Hematopoietic multipotent progenitor cell (in vitro differentiated cells): ENCODE measurements at regions not wholly inside any gene's neighbourhood (a gene's known extent, or its start where the extent isn't known, plus 50 kb on each side); places are given as distances from the start of the nearest gene placed in this dataset.

Source experiments
- DNase-seq, 3 donors: peaks; one replicate each; pipeline ENCODE4 v3.0.0-alpha.2; 2011 to 2015; ENCODE audit warnings: low read depth in 2 of 3, low spot score in 2 of 3

- DNase-seq: no peak
Observed at GRCh38 chr12:91935296-91935695, 210.3 kb downstream of the BTG1 start.

DNA sequence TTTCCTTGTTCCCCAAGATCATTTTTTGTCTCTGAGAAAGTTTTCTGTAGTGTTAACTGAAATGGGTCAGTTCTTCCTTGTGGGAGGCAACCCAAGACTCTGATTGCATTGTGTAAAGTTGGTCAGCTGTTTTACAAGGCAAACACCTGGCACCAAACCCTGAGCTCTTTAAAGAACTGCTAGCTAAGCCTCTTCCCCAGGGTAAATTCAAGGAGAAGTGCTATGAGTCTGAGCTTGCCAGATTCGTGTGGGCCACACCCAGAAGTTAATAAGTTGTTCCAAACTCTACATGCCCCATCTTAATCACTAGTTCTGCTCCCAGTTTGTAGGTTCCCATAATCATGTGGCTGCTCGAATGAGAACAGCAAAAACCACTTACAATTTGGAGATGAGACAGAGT is 214.5 kb downstream of the BTG1 start:
- DNase-seq: no peak

DNA sequence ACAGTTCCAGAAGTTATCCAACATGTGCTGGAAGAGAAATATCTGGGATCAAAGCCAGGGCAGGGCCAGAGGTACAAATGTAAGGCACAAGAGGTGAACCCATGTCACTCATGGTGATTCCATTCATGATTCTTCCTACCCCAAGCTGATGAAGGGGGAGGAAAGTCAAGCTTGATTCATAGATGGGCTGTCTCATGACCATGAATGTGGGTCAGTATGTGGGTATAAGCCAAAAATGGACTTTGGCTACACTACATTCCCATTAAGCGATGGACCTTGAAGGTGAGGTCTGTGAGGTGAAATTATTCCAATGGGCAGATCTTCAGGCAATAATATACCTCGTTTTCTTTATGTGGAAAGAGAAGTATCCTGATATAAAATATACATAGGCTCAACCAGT is 217.1 kb downstream of the BTG1 start:
- DNase-seq: no peak

DNA sequence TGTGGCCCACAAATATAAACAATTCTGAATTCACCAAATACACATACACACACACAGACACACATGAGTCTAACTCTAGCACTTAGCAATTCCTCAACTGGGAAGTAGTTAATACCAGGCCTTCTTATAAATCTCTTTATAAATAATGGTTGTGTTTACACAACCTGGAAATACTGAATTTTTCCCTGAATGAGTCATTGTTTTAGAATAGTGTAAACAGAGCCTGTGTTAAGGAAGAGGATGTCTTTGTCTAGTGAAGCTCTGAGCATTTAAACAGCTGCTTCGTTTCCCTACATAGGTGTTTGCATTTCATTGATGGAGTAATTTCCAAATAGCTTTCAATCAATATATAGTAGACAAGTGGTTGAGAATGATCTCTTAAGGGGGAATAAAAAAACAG is 218.8 kb downstream of the BTG1 start:
- DNase-seq: no peak

DNA sequence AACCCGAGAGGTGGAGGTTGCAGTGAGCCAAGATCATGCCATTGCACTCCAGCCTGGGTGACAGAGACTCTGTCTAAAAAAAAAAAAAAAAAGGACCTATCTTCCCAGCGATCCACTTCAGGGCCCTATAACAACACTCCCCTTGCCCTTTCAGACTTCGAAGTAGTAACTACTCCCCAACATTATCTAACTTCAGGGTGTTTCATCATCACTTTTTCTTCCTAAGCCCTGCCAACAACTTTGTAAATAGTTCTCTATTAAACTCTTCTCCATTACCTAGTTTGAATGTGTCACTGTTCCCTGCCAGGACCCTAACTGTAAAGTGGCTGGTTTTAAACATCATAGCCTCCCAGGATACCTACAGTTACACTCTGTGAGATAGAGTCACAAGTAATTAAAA is 220.8 kb downstream of the BTG1 start:
- DNase-seq: no peak

DNA sequence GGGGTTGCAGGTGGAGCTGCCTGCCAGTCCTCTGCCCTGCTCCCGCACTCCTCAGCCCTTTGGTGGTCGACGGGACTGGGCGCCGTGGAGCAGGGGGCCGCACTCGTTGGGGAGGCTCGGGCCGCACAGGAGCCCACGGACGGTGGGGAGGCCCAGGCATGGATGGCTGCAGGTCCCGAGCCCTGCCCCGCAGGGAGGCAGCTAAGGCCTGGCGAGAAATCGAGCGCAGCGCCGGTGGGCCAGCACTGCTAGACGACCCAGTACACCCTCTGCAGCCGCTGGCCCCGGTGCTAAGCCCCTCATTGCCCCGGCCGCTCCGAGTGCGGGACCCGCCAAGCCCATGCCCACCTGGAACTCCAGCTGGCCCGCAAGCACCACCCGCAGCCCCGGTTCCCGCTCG is 221.8 kb downstream of the BTG1 start:
- no peak for DNase-seq

GRCh38 chr12:91922674-91923073 is 223.0 kb downstream of the BTG1 start:
- DNase-seq: no peak

GRCh38 chr12:91922139-91922538 is 223.5 kb downstream of the BTG1 start:
- no peak for DNase-seq

DNA sequence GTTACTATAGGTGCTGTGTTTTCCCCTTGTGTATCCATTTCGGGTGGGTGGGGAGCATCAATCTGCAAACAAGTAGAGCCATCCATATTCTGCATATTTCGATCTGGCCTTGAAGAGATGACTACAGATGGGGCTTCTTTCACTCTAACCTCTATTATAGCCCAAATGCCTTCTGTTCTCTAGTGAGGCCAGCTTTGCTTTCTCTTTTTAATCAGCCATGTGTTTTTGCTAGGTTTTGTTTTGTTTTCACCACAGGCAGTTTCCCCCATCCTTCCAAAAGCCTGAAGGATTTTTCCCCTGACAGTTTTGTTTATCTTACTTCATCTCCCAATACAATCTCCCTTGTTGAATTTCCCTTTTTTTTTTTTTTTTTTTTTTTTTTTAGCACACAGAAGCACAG is 224.1 kb downstream of the BTG1 start:
- no peak for DNase-seq

GRCh38 chr12:91920741-91921140 is 224.9 kb downstream of the BTG1 start:
- DNase-seq: no peak

DNA sequence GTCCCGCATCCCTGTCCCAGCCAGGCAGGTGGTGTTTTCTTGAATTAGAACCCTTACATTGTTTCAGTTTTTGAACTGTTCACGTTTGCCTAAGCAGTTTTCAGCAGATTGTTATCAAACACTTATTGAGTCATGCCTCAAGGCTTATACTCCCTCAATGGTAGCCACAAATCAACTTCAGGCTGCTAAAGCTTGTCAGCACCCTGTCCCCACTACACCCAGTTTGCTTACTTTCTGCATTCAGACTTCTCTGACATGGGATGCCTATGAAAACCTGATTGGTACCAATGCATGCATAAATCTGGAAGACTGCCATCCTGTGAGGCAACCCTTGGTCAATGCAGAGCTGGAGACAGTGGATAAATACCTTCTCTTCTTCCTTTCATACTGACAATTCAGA is 225.4 kb downstream of the BTG1 start:
- no peak for DNase-seq

GRCh38 chr12:91918431-91918830 is 227.2 kb downstream of the BTG1 start:
- no peak for DNase-seq

GRCh38 chr12:91914701-91915100 is 230.9 kb downstream of the BTG1 start:
- no peak for DNase-seq

GRCh38 chr12:91913651-91914050 is 232.0 kb downstream of the BTG1 start:
- DNase-seq: no peak

DNA sequence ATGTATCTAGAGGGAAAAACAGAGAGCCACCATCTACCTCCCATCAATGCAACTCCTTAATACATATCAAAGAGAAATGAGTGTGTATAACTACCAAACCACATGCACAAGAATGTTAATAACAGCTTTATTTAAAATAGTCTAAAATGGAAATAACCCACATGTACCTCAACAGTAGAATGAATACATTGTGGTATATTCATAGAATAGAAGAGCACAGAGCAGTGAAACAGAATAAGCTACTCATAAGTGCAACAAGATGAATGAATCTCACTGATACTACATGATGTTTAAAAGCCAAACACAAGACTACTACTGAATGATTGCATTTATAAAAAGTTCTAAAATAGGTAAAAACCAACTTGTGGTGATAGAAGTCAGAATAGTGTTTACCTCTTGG is 232.5 kb downstream of the BTG1 start:
- DNase-seq: no peak

DNA sequence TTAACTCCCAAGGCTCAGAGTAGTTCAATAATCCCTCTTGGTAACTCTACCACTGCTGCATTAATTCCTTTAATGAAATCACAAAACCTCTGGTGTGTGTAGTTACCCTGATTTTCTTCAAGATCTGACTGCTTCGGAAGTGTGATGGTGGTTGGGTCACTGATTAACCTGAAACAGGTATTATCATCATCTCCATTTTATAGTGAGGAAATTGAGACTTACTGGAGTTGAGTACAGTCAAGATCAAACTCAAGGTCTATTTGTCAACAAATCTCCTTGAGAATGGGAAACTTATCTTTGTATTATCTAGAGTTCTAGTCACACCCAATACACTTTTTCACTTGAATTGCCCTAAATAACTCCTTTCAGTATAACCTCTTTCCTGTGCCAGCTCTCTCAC is 233.5 kb downstream of the BTG1 start:
- no peak for DNase-seq

DNA sequence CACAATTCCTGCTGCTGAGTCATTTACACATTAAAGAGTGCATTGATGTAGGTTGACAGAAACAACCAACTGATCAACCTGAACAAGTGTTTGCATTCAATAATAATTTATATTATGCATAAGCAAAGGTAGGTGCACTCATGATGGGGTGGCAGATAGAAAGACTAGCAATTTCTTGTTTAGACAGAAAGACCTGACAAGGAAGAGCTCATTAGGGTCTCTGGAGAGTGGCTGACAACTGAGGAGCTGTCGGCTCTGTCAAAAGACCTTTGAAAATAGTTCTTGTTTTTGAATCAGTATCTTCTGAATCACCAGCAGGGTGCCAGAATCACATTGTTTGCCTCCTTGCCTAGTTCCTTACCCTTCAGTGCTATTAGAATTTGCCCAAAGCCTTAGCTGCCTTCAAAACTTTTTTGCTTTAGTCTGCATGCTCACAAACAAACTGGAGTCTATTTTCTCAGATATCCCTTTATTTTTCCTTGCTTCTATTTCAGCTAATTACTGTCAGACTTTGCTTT is 234.7 kb downstream of the BTG1 start:
- DNase-seq: no peak

DNA sequence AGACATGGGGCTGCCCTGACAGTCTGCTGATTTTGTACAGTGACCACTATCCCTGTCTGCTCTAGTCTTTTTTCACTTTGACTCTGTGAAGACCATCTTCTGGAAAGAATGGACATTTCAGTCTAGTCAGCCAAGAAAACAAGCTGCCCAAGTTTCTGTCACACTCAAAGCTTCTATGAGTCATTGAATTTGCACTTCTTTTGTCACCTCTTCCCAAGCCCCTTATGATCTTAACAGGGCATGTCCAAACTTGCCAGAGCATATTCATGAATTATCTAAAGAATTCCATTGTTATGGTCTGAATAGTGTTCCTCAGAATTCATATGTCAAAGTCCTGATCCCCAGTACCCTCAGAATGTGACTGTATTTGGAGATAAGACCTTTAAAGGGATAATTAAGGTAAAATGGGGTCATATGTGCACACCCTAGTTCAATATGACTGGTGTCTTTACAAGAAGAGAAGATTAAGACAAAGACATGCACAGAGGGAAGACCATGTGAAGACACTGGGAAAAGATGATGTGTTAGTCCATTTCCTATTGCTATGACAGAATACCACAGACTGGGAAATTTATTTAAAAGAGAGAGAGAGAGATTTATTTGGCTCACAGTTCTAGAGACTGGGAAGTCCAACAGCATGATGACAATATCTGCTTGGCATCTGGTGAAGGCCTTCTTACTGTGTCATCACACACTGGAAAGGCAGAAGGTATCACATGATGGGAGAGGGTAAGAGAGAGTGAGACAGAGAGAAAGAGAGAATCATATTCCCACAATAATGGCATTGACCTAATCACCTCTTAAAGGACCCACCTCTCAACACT is 242.6 kb downstream of the BTG1 start:
- no peak for DNase-seq

GRCh38 chr12:91901381-91902074 is 244.1 kb downstream of the BTG1 start:
- DNase-seq: no peak

GRCh38 chr12:91900971-91901370 is 244.7 kb downstream of the BTG1 start:
- DNase-seq: no peak

- no peak for DNase-seq
Observed at GRCh38 chr12:91899056-91899455, 246.6 kb downstream of the BTG1 start.

DNA sequence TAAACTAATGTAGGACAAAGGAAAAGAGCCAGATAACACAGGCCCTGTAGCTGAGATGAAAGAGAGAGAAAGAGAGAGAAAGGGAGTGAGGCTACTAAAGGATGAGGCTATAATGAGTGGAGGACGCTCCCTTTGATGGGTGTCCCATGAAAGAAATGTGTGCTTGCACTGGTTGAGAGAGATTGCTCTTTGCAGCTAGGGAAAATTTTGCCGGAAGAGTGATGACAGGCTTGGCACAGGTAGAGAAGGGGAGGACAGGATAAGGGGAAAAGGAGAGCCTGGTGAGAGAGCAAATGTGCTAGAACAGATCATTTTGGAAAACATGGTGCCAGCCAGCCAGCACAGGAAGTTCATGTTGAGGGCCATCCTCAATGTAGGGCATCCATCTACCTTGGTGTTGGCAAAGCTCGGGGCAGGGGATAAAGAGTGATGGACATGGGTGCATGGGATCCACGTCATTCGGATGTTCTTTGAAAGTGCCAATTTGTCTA is 248.6 kb downstream of the BTG1 start:
- no peak for DNase-seq
